H1 (cell line): ENCODE measurements at regions not wholly inside any gene's neighbourhood (a gene's known extent, or its start where the extent isn't known, plus 50 kb on each side); places are given as distances from the start of the nearest gene placed in this dataset.

Experiments
- CTCF ChIA-PET: fragments of 300-600 bp; sonication (Branson Sonifier 250); formaldehyde crosslinking; loops from one replicate; lab custom pipeline; 2021; ENCODE audit not compliant: partially characterized antibody; lab: Charles Lee
- POLR2A ChIA-PET: fragments of 300-600 bp; sonication (Branson Sonifier 250); formaldehyde crosslinking; loops from one replicate; lab custom pipeline; 2021; ENCODE audit warnings: inconsistent platforms; ENCODE audit not compliant: partially characterized antibody; lab: Charles Lee
- DNase-seq, 2 experiments: peaks; one replicate each; pipeline versions ENCODE4 v3.0.0 to v3.0.0-alpha.2; 2010 to 2022; ENCODE audit warnings: low spot score in 2 of 2, low read depth in 1 of 2, mixed read lengths in 1 of 2
- FAIRE-seq: peaks from 2 replicates; lab custom pipeline; 2011; peaks lifted over from hg19 to GRCh38; lab: Jason Lieb, UNC
- H2AFZ ChIP-seq: 2 replicates; pipeline ENCODE4 v1.8.1; 2012; ENCODE audit warnings: low read length, inconsistent platforms
- H2AK5ac ChIP-seq: 2 replicates; pipeline ENCODE4 v1.6.1; 2013; ENCODE audit warnings: low read depth, low read length
- H2BK120ac ChIP-seq: replicated peaks from 2 replicates; pipeline ENCODE3; 2013; ENCODE audit warnings: low read depth, low read length, inconsistent platforms
- H2BK12ac ChIP-seq: 2 replicates; pipeline ENCODE4 v1.6.1; 2013; ENCODE audit warnings: low read depth, low read length
- H2BK15ac ChIP-seq: 2 replicates; pipeline ENCODE4 v1.6.1; 2013; ENCODE audit warnings: low read length
- H2BK20ac ChIP-seq: 2 replicates; pipeline ENCODE4 v1.6.1; 2013; ENCODE audit warnings: low read length
- H2BK5ac ChIP-seq: 2 replicates; pipeline ENCODE4 v1.6.1; 2013; ENCODE audit warnings: low read depth, low read length
- H3K14ac ChIP-seq: 2 replicates; pipeline ENCODE4 v1.6.1; 2013; ENCODE audit warnings: inconsistent platforms; ENCODE audit not compliant: insufficient read length
- H3K18ac ChIP-seq: 2 replicates; pipeline ENCODE4 v1.6.1; 2013; ENCODE audit warnings: low read length; ENCODE audit errors: extremely low read depth
- H3K23ac ChIP-seq: 2 replicates; pipeline ENCODE4 v1.6.1; 2013; ENCODE audit warnings: inconsistent platforms; ENCODE audit not compliant: insufficient read length
- H3K23me2 ChIP-seq: 2 replicates; pipeline ENCODE4 v1.6.1; 2013; ENCODE audit warnings: low read depth, low read length
- H3K27ac ChIP-seq: 2 replicates; pipeline ENCODE4 v1.6.1; 2011; ENCODE audit warnings: low read depth, low read length, inconsistent platforms
- H3K27me3 ChIP-seq, 4 experiments: replicated peaks in 1 of 4; 1 replicate in 1 of 4; 2 replicates in 3 of 4; pipeline versions ENCODE4 v1.6.1 to v1.8.1; 2011 to 2013; ENCODE audit warnings: low read length in 3 of 4, mild to moderate bottlenecking in 3 of 4, inconsistent platforms in 2 of 4, mixed read lengths in 2 of 4, moderate library complexity in 1 of 4; ENCODE audit not compliant: control insufficient read depth in 3 of 4, insufficient read depth in 3 of 4; ENCODE audit errors: extremely low read depth in 1 of 4
- H3K36me3 ChIP-seq, 4 experiments: 2 replicates each; pipeline versions ENCODE4 v1.6.1 to v1.8.1; 2011 to 2013; ENCODE audit warnings: mild to moderate bottlenecking in 4 of 4, low read length in 3 of 4, moderate library complexity in 2 of 4, control low read depth in 1 of 4, inconsistent platforms in 1 of 4; ENCODE audit not compliant: insufficient read depth in 4 of 4, control insufficient read depth in 2 of 4
- H3K4ac ChIP-seq: replicated peaks from 2 replicates; pipeline ENCODE3; 2013; ENCODE audit warnings: low read length, low read depth, mixed read lengths, inconsistent platforms; ENCODE audit not compliant: insufficient read length
- H3K4me1 ChIP-seq, 4 experiments: replicated peaks in 1 of 4; 1 replicate in 1 of 4; 2 replicates in 3 of 4; pipeline versions ENCODE4 v1.6.1 to v1.8.1; 2011 to 2013; ENCODE audit warnings: low read length in 3 of 4, inconsistent platforms in 2 of 4, mixed read lengths in 1 of 4; ENCODE audit not compliant: insufficient read depth in 4 of 4, control insufficient read depth in 3 of 4
- H3K4me2 ChIP-seq, 2 experiments: 2 replicates each; pipeline versions ENCODE4 v1.6.1 to v1.8.1; 2011 to 2013; ENCODE audit warnings: low read depth in 2 of 2, low read length in 2 of 2, control low read depth in 1 of 2, inconsistent platforms in 1 of 2, mild to moderate bottlenecking in 1 of 2; ENCODE audit not compliant: insufficient read depth in 1 of 2
- H3K4me3 ChIP-seq, 4 experiments: fragments of 200-600, 300-600 bp in 1 of 4; sonication (generic), shearing (Covaris generic), sonication (Bioruptor Twin) in 1 of 4; 2 replicates each; pipeline versions ENCODE4 v1.5.1 to v1.8.1; 2011 to 2016; ENCODE audit warnings: low read length in 4 of 4, low read depth in 3 of 4, control low read depth in 2 of 4, inconsistent platforms in 2 of 4, mild to moderate bottlenecking in 2 of 4, mixed read lengths in 1 of 4, moderate library complexity in 1 of 4; ENCODE audit not compliant: insufficient read depth in 2 of 4; ENCODE audit errors: extremely low read depth in 1 of 4
- H3K56ac ChIP-seq: replicated peaks from 2 replicates; pipeline ENCODE3; 2013; ENCODE audit warnings: low read depth, mild to moderate bottlenecking, mixed read lengths, low read length, inconsistent platforms; ENCODE audit not compliant: insufficient read length
- H3K79me1 ChIP-seq: 2 replicates; pipeline ENCODE4 v1.6.1; 2013; ENCODE audit warnings: low read depth, low read length, control low read depth
- H3K79me2 ChIP-seq, 2 experiments: 2 replicates each; pipeline versions ENCODE4 v1.6.1 to v1.8.1; 2012 to 2013; ENCODE audit warnings: low read length in 2 of 2, mild to moderate bottlenecking in 2 of 2, inconsistent platforms in 1 of 2; ENCODE audit not compliant: insufficient read depth in 2 of 2, control insufficient read depth in 1 of 2
- H3K9ac ChIP-seq, 4 experiments: replicated peaks in 1 of 4; 1 replicate in 1 of 4; 2 replicates in 3 of 4; pipeline versions ENCODE4 v1.6.1 to v1.8.1; 2011 to 2013; ENCODE audit warnings: low read depth in 3 of 4, low read length in 3 of 4, control low read depth in 2 of 4, mild to moderate bottlenecking in 2 of 4, moderate library complexity in 2 of 4, inconsistent platforms in 1 of 4; ENCODE audit errors: extremely low read depth in 1 of 4
- H3K9me3 ChIP-seq, 2 experiments: 2 replicates each; pipeline versions ENCODE4 v1.6.1 to v1.8.1; 2012 to 2013; ENCODE audit warnings: mild to moderate bottlenecking in 2 of 2, moderate library complexity in 2 of 2, control low read depth in 1 of 2, inconsistent platforms in 1 of 2, low read depth in 1 of 2, low read length in 1 of 2, mixed read lengths in 1 of 2; ENCODE audit not compliant: insufficient read depth in 2 of 2
- H4K20me1 ChIP-seq, 2 experiments: replicated peaks in 1 of 2; 2 replicates each; pipeline versions ENCODE3 to v1.8.1; 2011 to 2013; ENCODE audit warnings: inconsistent platforms in 2 of 2, low read length in 2 of 2, mild to moderate bottlenecking in 1 of 2; ENCODE audit not compliant: insufficient read depth in 2 of 2, control insufficient read depth in 1 of 2
- H4K5ac ChIP-seq: 2 replicates; pipeline ENCODE4 v1.6.1; 2013; ENCODE audit warnings: low read length, low read depth, mixed read lengths, inconsistent platforms; ENCODE audit not compliant: insufficient read length
- H4K8ac ChIP-seq: 2 replicates; pipeline ENCODE4 v1.8.0; 2013; ENCODE audit warnings: mild to moderate bottlenecking, moderate library complexity, low read length, inconsistent platforms; ENCODE audit not compliant: insufficient read depth; ENCODE audit errors: extremely low read depth
- H4K91ac ChIP-seq: replicated peaks from 2 replicates; pipeline ENCODE3; 2013; ENCODE audit warnings: low read length, mixed read lengths, inconsistent platforms; ENCODE audit not compliant: insufficient read length
- BRCA1 ChIP-seq: IDR thresholded peaks from 2 replicates; pipeline ENCODE4 v1.6.1; 2012; ENCODE audit warnings: low read depth, low read length, improper control_type of control experiment
- CBX5 ChIP-seq: fragments of 300-800, 300-1000 bp; sonication (generic); IDR thresholded peaks from 2 replicates; pipeline ENCODE4 v1.7.1; 2016; ENCODE audit warnings: antibody characterized with exemption, low read length, low read depth
- CEBPB ChIP-seq: IDR thresholded peaks from 2 replicates; pipeline ENCODE4 v1.6.1; 2012; ENCODE audit warnings: low read depth, low read length
- CHD1 ChIP-seq: IDR thresholded peaks from 2 replicates; pipeline ENCODE4 v1.6.1; 2012; ENCODE audit warnings: low read depth, low read length, improper control_type of control experiment
- CHD2 ChIP-seq: IDR thresholded peaks from 2 replicates; pipeline ENCODE4 v1.6.1; 2012; ENCODE audit warnings: low read length, improper control_type of control experiment
- HDAC2 ChIP-seq, 2 experiments: fragments of 300-600 bp in 1 of 2; sonication (generic) in 1 of 2; IDR thresholded peaks; 2 replicates each; pipeline ENCODE4 v1.6.1; 2011 to 2012; ENCODE audit warnings: low read depth in 2 of 2, low read length in 2 of 2, mild to moderate bottlenecking in 2 of 2, moderate library complexity in 2 of 2, borderline replicate concordance in 1 of 2, inconsistent platforms in 1 of 2
- KDM4A ChIP-seq: IDR thresholded peaks from one replicate; pipeline ENCODE4 v1.7.1; 2012; ENCODE audit warnings: low read depth, mild to moderate bottlenecking, moderate library complexity, low read length, inconsistent platforms; ENCODE audit not compliant: severe bottlenecking
- RNF2 ChIP-seq: fragments of 200-900, 300-1000 bp; sonication (generic); IDR thresholded peaks from 2 replicates; pipeline ENCODE4 v1.7.1; 2016; ENCODE audit warnings: borderline replicate concordance, low read depth, mild to moderate bottlenecking, antibody characterized with exemption, low read length; ENCODE audit not compliant: poor library complexity, severe bottlenecking; ENCODE audit errors: missing control alignments
- SIN3A ChIP-seq, 2 experiments: IDR thresholded peaks in 1 of 2; conservative IDR thresholded peaks in 1 of 2; 2 replicates each; pipeline ENCODE4 v1.6.1; 2011 to 2012; ENCODE audit warnings: low read length in 2 of 2, improper control_type of control experiment in 1 of 2, low read depth in 1 of 2, mild to moderate bottlenecking in 1 of 2
- SIX5 ChIP-seq: IDR thresholded peaks from 2 replicates; pipeline ENCODE4 v1.6.1; 2011; ENCODE audit warnings: mild to moderate bottlenecking, low read depth, low read length
- SP4 ChIP-seq: IDR thresholded peaks from 2 replicates; pipeline ENCODE4 v1.6.1; 2012; ENCODE audit warnings: low read length, inconsistent platforms
- TCF12 ChIP-seq: IDR thresholded peaks from 2 replicates; pipeline ENCODE4 v1.6.1; 2011; ENCODE audit warnings: low read depth, mild to moderate bottlenecking, low read length
- WGBS, 2 experiments: shearing (Covaris generic) in 1 of 2; methylation state at CpG; one replicate each; pipeline versions ENCODE4 v1.1.6 to v1.1.7; 2013 to 2015; ENCODE audit warnings: low lambda C conversion rate in 2 of 2, mixed read lengths in 2 of 2, inconsistent platforms in 1 of 2, low coverage in 1 of 2, missing lambda C conversion rate in 1 of 2; ENCODE audit not compliant: insufficient replicate concordance in 2 of 2, insufficient coverage in 1 of 2, insufficient read length in 1 of 2; ENCODE audit errors: extremely low coverage in 1 of 2, missing lambda C conversion rate in 1 of 2; 5-methylcytosine and 5-hydroxymethylcytosine counted together
- TF ChIP-seq, protein P1 (sequence below): IDR thresholded peaks from 2 replicates; pipeline ENCODE4 v1.6.1; 2012; ENCODE audit warnings: inconsistent platforms

- ChIA-PET POLR2A (no interaction called here), CTCF (interaction anchor here (0.6 to 0.7 kb wide), 2 partner anchors 78 to 93 kb away, joined by 3 read pairs; no protein-coding TSS in a partner anchor)
- no peak overlapping the region for H2BK12ac ChIP-seq
- H3K27ac ChIP-seq = no peak overlapping the region
- H3K4me1 ChIP-seq = peaks cover 0 to 2% (median 0%) of the 10 kb centered on the region in 4 experiments; a peak in 1 of 7 replicates
- WGBS, 2 experiments = 88% methylated on average over 3 of the region's 3 CpGs; no CpG with 5 or more reads in 1 of the 2 experiments
- H3K56ac ChIP-seq = no peak overlapping the region
- H3K4me2 ChIP-seq = no peak overlapping the region
- no peaks in the 10 kb centered on the region for H3K79me1 ChIP-seq
- no peak overlapping the region for H4K91ac ChIP-seq
- H2AFZ ChIP-seq = no peak overlapping the region
- no peak overlapping the region for H4K5ac ChIP-seq
- no peak overlapping the region for H2BK5ac ChIP-seq
- H3K14ac ChIP-seq = no peak overlapping the region
- DNase-seq (no peak), FAIRE-seq (no peak)
- no peak overlapping the region for H3K9ac ChIP-seq
- no peaks in the 10 kb centered on the region for H3K36me3 ChIP-seq
- H4K20me1 ChIP-seq = no peaks in the 10 kb centered on the region
- no peak overlapping the region for H4K8ac ChIP-seq
- no peak overlapping the region for H3K4me3 ChIP-seq
- H3K18ac ChIP-seq = no peak overlapping the region
- no peak overlapping the region for H3K23ac ChIP-seq
- no peaks in the 10 kb centered on the region for H3K23me2 ChIP-seq
- H3K27me3 ChIP-seq = no peaks in the 10 kb centered on the region
- H3K9me3 ChIP-seq = no peaks in the 10 kb centered on the region
- no peaks in the 10 kb centered on the region for H3K79me2 ChIP-seq
- no peak overlapping the region for H2BK15ac ChIP-seq
- peak overlapping the region; percentile 53; the same call in 1 of the 2 replicates for H2BK20ac ChIP-seq
- no peak overlapping the region for H3K4ac ChIP-seq
- no peak overlapping the region for H2AK5ac ChIP-seq
- no peak overlapping the region for H2BK120ac ChIP-seq
- no peak for TF ChIP-seq SIN3A (conservative IDR thresholded peaks at IDR 0.05 in 1 of 2, IDR thresholded peaks at IDR 0.05 in 1 of 2; ENCODE audit: low read depth in 1 of 2, low read length in 2 of 2)
- no peak for TF ChIP-seq CHD2
- no peak for TF ChIP-seq RNF2
- TF ChIP-seq KDM4A = no peak
- no peak for TF ChIP-seq BRCA1
- TF ChIP-seq CEBPB = no peak
- TF ChIP-seq CHD1 = no peak
- no peak for TF ChIP-seq CBX5
- TF ChIP-seq HDAC2 (IDR thresholded peaks at IDR 0.05; ENCODE audit: borderline replicate concordance in 1 of 2, low read depth in 2 of 2, low read length in 2 of 2) = no peak
- no peak for TF ChIP-seq TCF12
- no peak for TF ChIP-seq SIX5
- no peak for TF ChIP-seq SP4
- TF ChIP-seq, protein P1, sequence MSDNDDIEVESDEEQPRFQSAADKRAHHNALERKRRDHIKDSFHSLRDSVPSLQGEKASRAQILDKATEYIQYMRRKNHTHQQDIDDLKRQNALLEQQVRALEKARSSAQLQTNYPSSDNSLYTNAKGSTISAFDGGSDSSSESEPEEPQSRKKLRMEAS = no peak
Observed at GRCh38 chr9:115207003-115207836, 89.3 kb upstream of the TNC start.
